Liver (tissue), 8 donors: ENCODE measurements at regions not wholly inside any gene's neighbourhood (a gene's known extent, or its start where the extent isn't known, plus 50 kb on each side); places are given as distances from the start of the nearest gene placed in this dataset.

Source experiments
- DNase-seq: peaks from one replicate; pipeline ENCODE4 v3.0.0-alpha.2; 2017; ENCODE audit warnings: low spot score
- H3K27ac ChIP-seq, 2 donors: one replicate each; pipeline ENCODE4 v1.7.0; 2013; ENCODE audit warnings: inconsistent platforms in 2 of 2, low read length in 2 of 2, control low read depth in 1 of 2, low read depth in 1 of 2, mild to moderate bottlenecking in 1 of 2
- H3K27me3 ChIP-seq, 4 donors: one replicate each; pipeline versions ENCODE4 v1.6.1 to v1.7.0; 2013; ENCODE audit warnings: low read length in 3 of 4, inconsistent platforms in 1 of 4, mild to moderate bottlenecking in 1 of 4, moderate library complexity in 1 of 4; ENCODE audit not compliant: control insufficient read depth in 4 of 4, insufficient read depth in 4 of 4
- H3K36me3 ChIP-seq, 4 donors: one replicate each; pipeline versions ENCODE4 v1.6.1 to v1.7.0; 2013; ENCODE audit warnings: low read length in 3 of 4, mild to moderate bottlenecking in 3 of 4, low read depth in 1 of 4, moderate library complexity in 1 of 4; ENCODE audit not compliant: control insufficient read depth in 4 of 4, insufficient read depth in 3 of 4
- H3K4me1 ChIP-seq, 4 donors: one replicate each; pipeline versions ENCODE4 v1.6.1 to v1.7.0; 2013; ENCODE audit warnings: low read length in 3 of 4, mild to moderate bottlenecking in 3 of 4, moderate library complexity in 1 of 4; ENCODE audit not compliant: control insufficient read depth in 4 of 4, insufficient read depth in 4 of 4
- H3K4me3 ChIP-seq, 3 donors: one replicate each; pipeline versions ENCODE4 v1.6.1 to v1.7.0; 2013; ENCODE audit warnings: low read length in 3 of 3, control low read depth in 1 of 3, low read depth in 1 of 3, mild to moderate bottlenecking in 1 of 3
- H3K9ac ChIP-seq, 2 donors: one replicate each; pipeline ENCODE4 v1.7.0; 2013; ENCODE audit warnings: low read length in 2 of 2, mild to moderate bottlenecking in 2 of 2, moderate library complexity in 2 of 2, control low read depth in 1 of 2, low read depth in 1 of 2
- H3K9me3 ChIP-seq, 4 donors: one replicate each; pipeline versions ENCODE4 v1.6.1 to v1.7.0; 2013; ENCODE audit warnings: low read length in 3 of 4; ENCODE audit not compliant: control insufficient read depth in 4 of 4
- EGR1 ChIP-seq, 2 donors: IDR thresholded peaks; 2 replicates each; pipeline ENCODE4 v1.6.1; 2016 to 2018; ENCODE audit warnings: antibody characterized with exemption in 2 of 2, low read depth in 2 of 2
- FOXA1 ChIP-seq: IDR thresholded peaks from 2 replicates; pipeline ENCODE4 v1.6.1; 2016; ENCODE audit warnings: antibody characterized with exemption
- GABPA ChIP-seq, 2 donors: IDR thresholded peaks in 1 of 2; conservative IDR thresholded peaks in 1 of 2; 2 replicates each; pipeline ENCODE4 v1.6.1; 2016; ENCODE audit warnings: antibody characterized with exemption in 2 of 2, mild to moderate bottlenecking in 1 of 2, moderate library complexity in 1 of 2
- HNF4G ChIP-seq: IDR thresholded peaks from 2 replicates; pipeline ENCODE4 v1.6.1; 2016; ENCODE audit warnings: antibody characterized with exemption
- JUND ChIP-seq, 2 donors: IDR thresholded peaks; 2 replicates each; pipeline ENCODE4 v1.6.1; 2016; ENCODE audit warnings: antibody characterized with exemption in 2 of 2
- NR2F2 ChIP-seq: IDR thresholded peaks from 2 replicates; pipeline ENCODE4 v1.6.1; 2016; ENCODE audit warnings: antibody characterized with exemption
- RAD21 ChIP-seq, 2 donors: IDR thresholded peaks; 2 replicates each; pipeline ENCODE4 v1.6.1; 2016; ENCODE audit warnings: antibody characterized with exemption in 2 of 2, mild to moderate bottlenecking in 2 of 2
- RXRA ChIP-seq, 2 donors: IDR thresholded peaks; 2 replicates each; pipeline ENCODE4 v1.6.1; 2017 to 2018; ENCODE audit warnings: antibody characterized with exemption in 2 of 2, mild to moderate bottlenecking in 1 of 2
- SP1 ChIP-seq: IDR thresholded peaks from 2 replicates; pipeline ENCODE4 v1.6.1; 2018; ENCODE audit warnings: antibody characterized with exemption, mild to moderate bottlenecking
- TAF1 ChIP-seq: conservative IDR thresholded peaks from 2 replicates; pipeline ENCODE4 v1.6.1; 2016; ENCODE audit warnings: antibody characterized with exemption, mild to moderate bottlenecking
- YY1 ChIP-seq: IDR thresholded peaks from 2 replicates; pipeline ENCODE4 v1.6.1; 2016; ENCODE audit warnings: antibody characterized with exemption, mild to moderate bottlenecking
- WGBS: extraction: QIAGEN DNeasy Blood & Tissue Kit; methylation state at CpG from one replicate; pipeline ENCODE4 v1.1.7; 2013; 5-methylcytosine and 5-hydroxymethylcytosine counted together
- TF ChIP-seq, protein P1 (sequence below): IDR thresholded peaks from 2 replicates; pipeline ENCODE4 v1.6.1; 2016; ENCODE audit warnings: antibody characterized with exemption
- TF ChIP-seq, protein P2 (sequence below): fragments of 150-350 bp; IDR thresholded peaks from 2 replicates; pipeline ENCODE4 v1.5.1; 2017; ENCODE audit warnings: improper control_type of control experiment, low read depth, low read length; ENCODE audit not compliant: missing input control
- TF ChIP-seq, protein P3 (sequence below): IDR thresholded peaks from 2 replicates; pipeline ENCODE4 v1.6.1; 2016; ENCODE audit warnings: antibody characterized with exemption
- TF ChIP-seq, protein P4 (sequence below): IDR thresholded peaks from 2 replicates; pipeline ENCODE4 v1.6.1; 2016; ENCODE audit warnings: antibody characterized with exemption, mild to moderate bottlenecking
- donor health status: healthy.
- donor health status: healthy.
- donor health status: healthy.
- donor health status: healthy.
- donor health status: healthy.

DNA sequence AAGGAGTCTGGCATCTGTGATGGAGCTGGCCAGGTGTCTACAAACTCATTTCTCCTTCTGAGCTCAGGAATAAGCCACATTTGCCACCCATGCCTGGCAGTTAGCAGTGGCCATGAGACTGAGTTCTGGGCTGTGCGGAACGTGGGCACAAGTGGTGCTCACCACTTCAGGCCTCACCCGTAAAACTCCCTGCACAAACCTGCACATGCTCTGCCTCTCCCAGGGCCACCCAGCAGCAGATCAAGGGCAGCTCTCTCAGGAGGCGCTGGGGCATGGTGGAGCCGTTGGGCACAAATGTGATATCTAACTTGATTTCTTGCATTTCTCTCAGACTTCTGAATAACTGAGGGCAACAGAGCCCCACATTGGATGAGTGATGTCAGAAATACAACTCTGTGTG is 269.5 kb downstream of the HIVEP2 start:
- no peaks in the 10 kb centered on the region for H3K4me1 ChIP-seq
- 88% methylated on average over 5 of the region's 5 CpGs for WGBS
- TF ChIP-seq YY1 (no peak), JUND (IDR thresholded peaks at IDR 0.05) (no peak), FOXA1 (no peak), GABPA (IDR thresholded peaks at IDR 0.05 in 1 of 2, conservative IDR thresholded peaks at IDR 0.05 in 1 of 2) (no peak), SP1 (no peak)
- TF ChIP-seq, protein P1, sequence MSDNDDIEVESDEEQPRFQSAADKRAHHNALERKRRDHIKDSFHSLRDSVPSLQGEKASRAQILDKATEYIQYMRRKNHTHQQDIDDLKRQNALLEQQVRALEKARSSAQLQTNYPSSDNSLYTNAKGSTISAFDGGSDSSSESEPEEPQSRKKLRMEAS = no peak
- TF ChIP-seq, protein P2, sequence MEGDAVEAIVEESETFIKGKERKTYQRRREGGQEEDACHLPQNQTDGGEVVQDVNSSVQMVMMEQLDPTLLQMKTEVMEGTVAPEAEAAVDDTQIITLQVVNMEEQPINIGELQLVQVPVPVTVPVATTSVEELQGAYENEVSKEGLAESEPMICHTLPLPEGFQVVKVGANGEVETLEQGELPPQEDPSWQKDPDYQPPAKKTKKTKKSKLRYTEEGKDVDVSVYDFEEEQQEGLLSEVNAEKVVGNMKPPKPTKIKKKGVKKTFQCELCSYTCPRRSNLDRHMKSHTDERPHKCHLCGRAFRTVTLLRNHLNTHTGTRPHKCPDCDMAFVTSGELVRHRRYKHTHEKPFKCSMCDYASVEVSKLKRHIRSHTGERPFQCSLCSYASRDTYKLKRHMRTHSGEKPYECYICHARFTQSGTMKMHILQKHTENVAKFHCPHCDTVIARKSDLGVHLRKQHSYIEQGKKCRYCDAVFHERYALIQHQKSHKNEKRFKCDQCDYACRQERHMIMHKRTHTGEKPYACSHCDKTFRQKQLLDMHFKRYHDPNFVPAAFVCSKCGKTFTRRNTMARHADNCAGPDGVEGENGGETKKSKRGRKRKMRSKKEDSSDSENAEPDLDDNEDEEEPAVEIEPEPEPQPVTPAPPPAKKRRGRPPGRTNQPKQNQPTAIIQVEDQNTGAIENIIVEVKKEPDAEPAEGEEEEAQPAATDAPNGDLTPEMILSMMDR = no peak
- TF ChIP-seq, protein P3, sequence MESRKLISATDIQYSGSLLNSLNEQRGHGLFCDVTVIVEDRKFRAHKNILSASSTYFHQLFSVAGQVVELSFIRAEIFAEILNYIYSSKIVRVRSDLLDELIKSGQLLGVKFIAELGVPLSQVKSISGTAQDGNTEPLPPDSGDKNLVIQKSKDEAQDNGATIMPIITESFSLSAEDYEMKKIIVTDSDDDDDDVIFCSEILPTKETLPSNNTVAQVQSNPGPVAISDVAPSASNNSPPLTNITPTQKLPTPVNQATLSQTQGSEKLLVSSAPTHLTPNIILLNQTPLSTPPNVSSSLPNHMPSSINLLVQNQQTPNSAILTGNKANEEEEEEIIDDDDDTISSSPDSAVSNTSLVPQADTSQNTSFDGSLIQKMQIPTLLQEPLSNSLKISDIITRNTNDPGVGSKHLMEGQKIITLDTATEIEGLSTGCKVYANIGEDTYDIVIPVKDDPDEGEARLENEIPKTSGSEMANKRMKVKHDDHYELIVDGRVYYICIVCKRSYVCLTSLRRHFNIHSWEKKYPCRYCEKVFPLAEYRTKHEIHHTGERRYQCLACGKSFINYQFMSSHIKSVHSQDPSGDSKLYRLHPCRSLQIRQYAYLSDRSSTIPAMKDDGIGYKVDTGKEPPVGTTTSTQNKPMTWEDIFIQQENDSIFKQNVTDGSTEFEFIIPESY = no peak
- TF ChIP-seq, protein P4, sequence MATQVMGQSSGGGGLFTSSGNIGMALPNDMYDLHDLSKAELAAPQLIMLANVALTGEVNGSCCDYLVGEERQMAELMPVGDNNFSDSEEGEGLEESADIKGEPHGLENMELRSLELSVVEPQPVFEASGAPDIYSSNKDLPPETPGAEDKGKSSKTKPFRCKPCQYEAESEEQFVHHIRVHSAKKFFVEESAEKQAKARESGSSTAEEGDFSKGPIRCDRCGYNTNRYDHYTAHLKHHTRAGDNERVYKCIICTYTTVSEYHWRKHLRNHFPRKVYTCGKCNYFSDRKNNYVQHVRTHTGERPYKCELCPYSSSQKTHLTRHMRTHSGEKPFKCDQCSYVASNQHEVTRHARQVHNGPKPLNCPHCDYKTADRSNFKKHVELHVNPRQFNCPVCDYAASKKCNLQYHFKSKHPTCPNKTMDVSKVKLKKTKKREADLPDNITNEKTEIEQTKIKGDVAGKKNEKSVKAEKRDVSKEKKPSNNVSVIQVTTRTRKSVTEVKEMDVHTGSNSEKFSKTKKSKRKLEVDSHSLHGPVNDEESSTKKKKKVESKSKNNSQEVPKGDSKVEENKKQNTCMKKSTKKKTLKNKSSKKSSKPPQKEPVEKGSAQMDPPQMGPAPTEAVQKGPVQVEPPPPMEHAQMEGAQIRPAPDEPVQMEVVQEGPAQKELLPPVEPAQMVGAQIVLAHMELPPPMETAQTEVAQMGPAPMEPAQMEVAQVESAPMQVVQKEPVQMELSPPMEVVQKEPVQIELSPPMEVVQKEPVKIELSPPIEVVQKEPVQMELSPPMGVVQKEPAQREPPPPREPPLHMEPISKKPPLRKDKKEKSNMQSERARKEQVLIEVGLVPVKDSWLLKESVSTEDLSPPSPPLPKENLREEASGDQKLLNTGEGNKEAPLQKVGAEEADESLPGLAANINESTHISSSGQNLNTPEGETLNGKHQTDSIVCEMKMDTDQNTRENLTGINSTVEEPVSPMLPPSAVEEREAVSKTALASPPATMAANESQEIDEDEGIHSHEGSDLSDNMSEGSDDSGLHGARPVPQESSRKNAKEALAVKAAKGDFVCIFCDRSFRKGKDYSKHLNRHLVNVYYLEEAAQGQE = no peak
- no peaks in the 10 kb centered on the region for H3K27me3 ChIP-seq
- no peak overlapping the region for H3K9ac ChIP-seq
- H3K9me3 ChIP-seq = peaks cover 0 to 2% (median 1%) of the 10 kb centered on the region in 4 donors
- no peak for DNase-seq
- H3K27ac ChIP-seq = no peak overlapping the region
- H3K4me3 ChIP-seq = no peak overlapping the region
- no peaks in the 10 kb centered on the region for H3K36me3 ChIP-seq

DNA sequence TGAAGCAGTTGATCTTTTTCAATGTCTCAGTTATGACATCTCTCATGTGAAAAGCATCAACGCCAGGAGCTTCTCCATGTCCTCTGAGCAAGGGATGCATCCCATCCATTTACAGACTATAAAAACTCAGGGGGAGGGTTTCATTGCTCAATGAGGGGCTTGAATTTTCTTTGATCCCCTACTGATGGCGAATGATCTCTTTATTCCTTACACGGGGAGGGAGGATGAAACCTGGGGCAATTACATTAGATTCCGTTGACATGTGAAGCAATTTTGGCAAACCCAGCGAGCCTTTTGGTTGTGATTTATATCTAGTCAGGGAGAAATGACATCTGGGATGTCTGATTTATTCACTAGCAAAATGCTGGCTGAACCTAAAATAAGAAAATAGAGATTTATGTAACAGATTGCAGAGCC is 268.9 kb downstream of the HIVEP2 start:
- Histone ChIP-seq H3K27me3 (no peaks in the 10 kb centered on the region), H3K9ac (no peak overlapping the region), H3K27ac (no peak overlapping the region), H3K9me3 (peaks cover 0 to 2% (median 1%) of the 10 kb centered on the region in 4 donors), H3K36me3 (no peaks in the 10 kb centered on the region), H3K4me1 (no peaks in the 10 kb centered on the region), H3K4me3 (no peak overlapping the region)
- no peak for DNase-seq
- 84% methylated on average over 5 of the region's 5 CpGs for WGBS
- TF ChIP-seq, protein P2 = no peak
- TF ChIP-seq JUND (IDR thresholded peaks at IDR 0.05) (no peak), RAD21 (IDR thresholded peaks at IDR 0.05) (no peak), EGR1 (IDR thresholded peaks at IDR 0.05; ENCODE audit: low read depth in 2 of 2) (no peak), NR2F2 (no peak), TAF1 (no peak), HNF4G (no peak), GABPA (IDR thresholded peaks at IDR 0.05 in 1 of 2, conservative IDR thresholded peaks at IDR 0.05 in 1 of 2) (no peak), SP1 (no peak), RXRA (IDR thresholded peaks at IDR 0.05) (no peak), FOXA1 (no peak), YY1 (no peak)
- TF ChIP-seq, protein P3 = no peak
- TF ChIP-seq, protein P1 = no peak
